Thymus (tissue), 11 donors: ENCODE measurements at regions not wholly inside any gene's neighbourhood (a gene's known extent, or its start where the extent isn't known, plus 50 kb on each side); places are given as distances from the start of the nearest gene placed in this dataset.
"Not testable (repeated sequence)": the region's sequence is repeated elsewhere in the genome, so short reads cannot be mapped to it uniquely, and the experiment has no call there.

Experiments used
- DNase-seq, 9 donors: peaks; one replicate each; pipeline ENCODE4 v3.0.0-alpha.2; 2013; ENCODE audit warnings: low spot score in 9 of 9, low read depth in 6 of 9, missing footprints in 1 of 9
- H3K27ac ChIP-seq, 2 donors: one replicate each; pipeline ENCODE4 v1.5.1; 2013; ENCODE audit warnings: control low read depth in 1 of 2, low read depth in 1 of 2, low read length in 1 of 2, mild to moderate bottlenecking in 1 of 2, moderate library complexity in 1 of 2
- H3K27me3 ChIP-seq, 2 donors: one replicate each; pipeline ENCODE4 v1.5.1; 2013; ENCODE audit warnings: low read length in 1 of 2; ENCODE audit not compliant: control insufficient read depth in 2 of 2, insufficient read depth in 1 of 2
- H3K36me3 ChIP-seq, 2 donors: one replicate each; pipeline ENCODE4 v1.5.1; 2013; ENCODE audit warnings: low read length in 1 of 2, mild to moderate bottlenecking in 1 of 2, moderate library complexity in 1 of 2; ENCODE audit not compliant: control insufficient read depth in 2 of 2, insufficient read depth in 2 of 2
- H3K4me1 ChIP-seq, 2 donors: one replicate each; pipeline ENCODE4 v1.5.1; 2013; ENCODE audit warnings: low read length in 2 of 2; ENCODE audit not compliant: control insufficient read depth in 2 of 2, insufficient read depth in 2 of 2
- H3K4me3 ChIP-seq, 2 donors: one replicate each; pipeline ENCODE4 v1.5.1; 2013; ENCODE audit warnings: low read length in 2 of 2, control low read depth in 1 of 2, mild to moderate bottlenecking in 1 of 2
- H3K9me3 ChIP-seq, 2 donors: one replicate each; pipeline ENCODE4 v1.5.1; 2013; ENCODE audit warnings: low read length in 1 of 2, mild to moderate bottlenecking in 1 of 2; ENCODE audit not compliant: control insufficient read depth in 2 of 2, insufficient read depth in 1 of 2
- WGBS: extraction: QIAGEN DNeasy Blood & Tissue Kit; methylation state at CpG from one replicate; pipeline ENCODE4 v1.1.7; 2013; 5-methylcytosine and 5-hydroxymethylcytosine counted together
- donor health status: healthy.

DNA sequence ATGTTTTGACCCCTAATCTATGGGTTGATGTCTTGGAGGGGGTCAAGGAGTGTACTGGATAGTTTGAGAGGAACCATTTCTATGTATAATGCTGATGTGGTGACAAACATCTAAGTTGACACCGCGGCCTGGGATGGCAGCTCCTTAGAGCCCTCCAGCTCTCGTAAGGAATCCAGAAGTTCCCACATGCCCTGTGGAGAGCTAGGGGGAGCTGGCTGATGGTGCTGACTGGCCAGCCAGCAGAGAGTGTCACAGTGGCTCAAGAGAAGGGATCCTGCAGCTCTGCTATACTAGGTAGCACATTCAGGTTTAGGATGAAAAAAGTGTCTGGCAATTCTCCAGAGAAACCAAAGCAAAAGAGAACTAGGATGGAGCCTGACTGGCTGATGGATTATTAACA is 842.2 kb upstream of the VRK2 start:
- Histone ChIP-seq H3K4me3 (no peak overlapping the region), H3K27ac (no peak overlapping the region), H3K36me3 (no peaks in the 10 kb centered on the region), H3K4me1 (no peaks in the 10 kb centered on the region), H3K9me3 (no peaks in the 10 kb centered on the region), H3K27me3 (no peaks in the 10 kb centered on the region)
- DNase-seq, result no peak
- 53% methylated on average over 3 of the region's 3 CpGs for WGBS

DNA sequence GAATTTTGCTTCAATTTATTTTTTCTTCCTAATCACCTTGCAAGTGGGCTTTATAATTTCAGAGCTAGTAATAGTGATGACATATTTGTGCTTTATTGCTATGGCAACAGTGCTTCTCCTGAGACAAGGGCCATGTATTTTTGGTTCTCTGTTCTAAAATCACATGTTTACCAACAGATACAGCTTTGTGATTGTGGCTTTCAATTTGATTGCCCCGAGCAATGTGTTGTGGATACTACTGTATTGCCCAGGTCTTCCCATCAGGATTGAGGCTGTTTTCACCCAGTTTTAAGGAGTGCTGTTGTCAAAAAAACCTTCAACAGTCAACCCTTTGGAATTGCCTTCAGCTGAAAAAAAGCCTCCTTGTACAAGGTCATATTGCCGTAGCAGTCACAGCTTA is 841.4 kb upstream of the VRK2 start:
- H3K4me1 ChIP-seq, result no peaks in the 10 kb centered on the region
- no peak overlapping the region for H3K27ac ChIP-seq
- H3K36me3 ChIP-seq, result no peaks in the 10 kb centered on the region
- H3K27me3 ChIP-seq, result no peaks in the 10 kb centered on the region
- no peak for DNase-seq
- H3K4me3 ChIP-seq, result no peak overlapping the region
- no peaks in the 10 kb centered on the region for H3K9me3 ChIP-seq
- over 99% methylated on average over 2 of the region's 2 CpGs for WGBS

DNA sequence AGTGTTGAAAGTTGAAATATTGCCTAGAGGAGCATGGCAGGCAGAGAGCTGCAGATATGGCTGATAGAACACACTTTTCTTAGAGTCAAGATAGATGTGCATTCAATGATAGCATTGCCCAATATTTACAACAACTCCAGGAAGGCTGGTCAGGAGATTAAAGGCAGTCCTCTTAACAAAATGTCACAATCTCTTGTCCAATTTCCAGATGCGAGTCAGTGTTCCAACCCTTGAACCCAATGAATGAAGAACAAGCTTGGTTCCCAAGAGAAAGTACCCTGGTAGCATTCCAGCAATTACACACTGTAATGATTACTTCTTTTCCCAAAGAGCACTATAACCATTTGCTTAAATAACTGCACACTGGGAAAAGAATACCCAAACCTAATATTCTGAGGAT is 839.4 kb upstream of the VRK2 start:
- no peaks in the 10 kb centered on the region for H3K36me3 ChIP-seq
- H3K9me3 ChIP-seq, result no peaks in the 10 kb centered on the region
- 94% methylated on average over 1 of the region's 1 CpG for WGBS
- no peak overlapping the region for H3K27ac ChIP-seq
- DNase-seq, result no peak
- H3K27me3 ChIP-seq, result no peaks in the 10 kb centered on the region
- no peak overlapping the region for H3K4me3 ChIP-seq
- H3K4me1 ChIP-seq, result no peaks in the 10 kb centered on the region

DNA sequence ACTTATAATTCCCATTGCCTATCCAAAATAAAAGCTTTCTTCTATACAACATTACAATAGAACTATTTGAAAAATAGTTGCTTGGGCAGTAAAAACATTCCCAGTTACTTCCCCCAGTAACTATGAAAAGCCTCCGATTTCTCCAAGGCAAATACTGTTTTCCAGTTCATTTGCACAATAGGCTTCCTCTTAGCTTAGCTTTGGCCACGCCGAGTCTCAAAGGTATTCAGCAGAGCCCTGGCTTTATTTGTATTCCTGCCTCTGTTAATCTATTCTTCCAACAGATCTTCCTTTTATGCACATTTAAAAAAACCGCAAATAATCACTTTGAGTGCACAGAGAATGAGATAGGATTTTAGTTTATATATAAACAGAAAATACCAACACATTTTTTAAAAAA is 836.8 kb upstream of the VRK2 start:
- no peak overlapping the region for H3K4me3 ChIP-seq
- H3K27ac ChIP-seq, result no peak overlapping the region
- H3K36me3 ChIP-seq, result no peaks in the 10 kb centered on the region
- DNase-seq, result no peak
- no peaks in the 10 kb centered on the region for H3K27me3 ChIP-seq
- H3K9me3 ChIP-seq, result no peaks in the 10 kb centered on the region
- 94% methylated on average over 4 of the region's 4 CpGs for WGBS
- no peaks in the 10 kb centered on the region for H3K4me1 ChIP-seq

DNA sequence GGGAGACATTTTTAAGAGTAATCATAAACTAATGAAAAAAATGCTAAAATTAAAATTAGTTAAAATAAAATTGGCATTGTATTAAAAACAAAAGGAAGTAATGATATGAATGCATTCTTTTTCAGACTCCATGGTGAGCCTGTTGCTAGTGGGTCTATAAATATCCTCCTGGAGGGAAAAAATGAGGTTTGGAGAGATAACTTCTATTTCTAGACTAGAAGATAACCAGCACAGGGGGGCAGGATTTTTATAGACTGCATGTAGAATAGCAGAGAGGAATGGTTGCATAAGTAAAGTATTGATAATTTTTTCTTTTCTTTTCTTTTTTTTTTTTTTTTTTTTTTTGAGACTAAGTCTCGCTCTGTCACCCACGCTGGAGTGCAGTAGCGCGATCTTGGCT is 835.8 kb upstream of the VRK2 start:
- Histone ChIP-seq H3K27me3 (no peaks in the 10 kb centered on the region), H3K27ac (no peak overlapping the region), H3K36me3 (no peaks in the 10 kb centered on the region), H3K4me3 (no peak overlapping the region), H3K4me1 (no peaks in the 10 kb centered on the region), H3K9me3 (no peaks in the 10 kb centered on the region)
- no peak for DNase-seq
- 97% methylated on average over 4 of the region's 4 CpGs for WGBS

DNA sequence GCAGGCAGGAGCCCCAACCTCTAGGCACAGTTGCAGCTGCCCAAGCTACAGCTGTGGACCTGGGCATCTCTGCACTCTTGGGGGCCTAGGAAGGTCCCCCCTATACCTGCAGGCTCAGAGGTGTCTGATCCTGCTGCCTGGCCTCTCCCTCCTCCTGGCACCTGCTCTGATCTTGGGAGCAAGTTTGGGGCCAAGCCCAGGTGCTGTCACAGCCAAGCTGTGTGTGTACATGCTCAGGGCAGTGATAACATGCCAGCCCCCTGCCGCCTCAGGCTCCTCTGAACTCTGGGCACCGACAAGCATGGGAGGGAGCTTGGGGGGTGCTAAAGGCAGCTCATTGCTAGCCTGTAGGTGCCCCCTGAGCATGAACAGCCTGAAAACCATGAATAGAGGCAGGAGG is 829.6 kb upstream of the VRK2 start:
- Histone ChIP-seq H3K27ac (no peak overlapping the region), H3K4me3 (no peak overlapping the region), H3K4me1 (no peaks in the 10 kb centered on the region), H3K27me3 (no peaks in the 10 kb centered on the region), H3K9me3 (peaks cover 1 to 19% of the 10 kb centered on the region in 2 donors), H3K36me3 (no peaks in the 10 kb centered on the region)
- no peak for DNase-seq
- 95% methylated on average over 2 of the region's 2 CpGs for WGBS

DNA sequence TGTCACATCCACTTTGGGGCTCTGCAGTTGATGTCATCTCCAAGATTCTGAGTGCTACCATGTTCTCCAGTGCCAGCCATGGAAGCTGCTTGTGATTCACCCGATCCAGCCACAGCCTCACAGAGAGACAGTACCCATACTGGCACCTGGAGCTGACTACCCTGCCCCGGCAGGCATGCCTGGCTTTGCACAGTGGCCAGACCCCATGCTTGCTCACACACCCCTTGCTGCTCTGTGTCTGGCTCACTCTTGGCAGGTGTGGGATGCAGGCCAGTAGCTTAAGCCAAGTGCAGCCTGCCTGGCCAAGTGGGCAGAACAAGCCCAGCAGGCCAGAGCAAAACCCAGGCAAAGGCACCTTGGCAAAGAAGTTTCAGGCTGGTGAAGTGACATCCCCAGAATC is 828.4 kb upstream of the VRK2 start:
- Histone ChIP-seq H3K27ac (no peak overlapping the region), H3K4me1 (no peaks in the 10 kb centered on the region), H3K27me3 (no peaks in the 10 kb centered on the region), H3K4me3 (no peak overlapping the region), H3K36me3 (no peaks in the 10 kb centered on the region), H3K9me3 (peaks cover 1 to 19% of the 10 kb centered on the region in 2 donors)
- 86% methylated on average over 2 of the region's 2 CpGs for WGBS
- DNase-seq, result no peak

DNA sequence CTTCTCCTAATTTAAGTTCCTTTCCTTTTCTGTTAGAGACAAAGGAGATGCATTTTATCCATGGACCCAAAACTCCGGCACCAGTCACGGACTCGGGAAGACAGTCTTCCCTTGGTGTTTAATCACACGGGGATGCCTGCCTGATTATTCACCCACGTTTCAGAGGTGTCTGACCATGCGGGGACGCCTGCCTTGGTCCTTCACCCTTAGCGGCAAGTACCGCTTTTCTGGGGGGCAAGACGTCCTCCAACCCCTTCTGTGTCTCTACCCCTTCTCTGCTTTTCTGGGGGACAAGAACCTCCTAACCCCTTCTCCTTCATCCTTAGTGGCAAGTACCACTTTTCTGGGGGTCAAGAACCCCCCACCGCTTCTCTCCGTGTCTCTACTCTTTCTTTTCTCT is 816.9 kb upstream of the VRK2 start:
- WGBS, result 91% methylated on average over 12 of the region's 12 CpGs
- not testable (repeated sequence) for DNase-seq, H3K4me1 ChIP-seq, H3K27me3 ChIP-seq, H3K9me3 ChIP-seq, H3K36me3 ChIP-seq, H3K27ac ChIP-seq, H3K4me3 ChIP-seq

DNA sequence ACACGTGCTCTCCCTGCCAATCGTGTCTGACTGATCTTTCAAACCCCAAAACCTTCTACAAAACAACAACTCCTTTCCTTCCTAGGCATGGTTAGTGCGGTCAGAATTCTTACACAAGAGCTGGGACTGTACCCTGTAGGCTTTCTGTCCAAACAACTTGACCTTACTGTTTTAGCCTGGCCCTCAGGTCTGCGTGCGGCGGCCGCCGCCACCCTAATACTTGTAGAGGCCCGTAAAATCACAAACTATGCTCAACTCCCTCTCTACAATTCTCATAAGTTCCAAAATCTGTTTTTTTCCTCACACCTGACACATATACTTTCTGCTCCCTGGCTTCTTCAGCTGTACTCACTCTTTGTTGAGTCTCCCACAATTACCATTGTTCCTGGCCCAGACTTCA is 814.3 kb upstream of the VRK2 start:
- DNase-seq, result not testable (repeated sequence)
- WGBS, result 91% methylated on average over 9 of the region's 9 CpGs

DNA sequence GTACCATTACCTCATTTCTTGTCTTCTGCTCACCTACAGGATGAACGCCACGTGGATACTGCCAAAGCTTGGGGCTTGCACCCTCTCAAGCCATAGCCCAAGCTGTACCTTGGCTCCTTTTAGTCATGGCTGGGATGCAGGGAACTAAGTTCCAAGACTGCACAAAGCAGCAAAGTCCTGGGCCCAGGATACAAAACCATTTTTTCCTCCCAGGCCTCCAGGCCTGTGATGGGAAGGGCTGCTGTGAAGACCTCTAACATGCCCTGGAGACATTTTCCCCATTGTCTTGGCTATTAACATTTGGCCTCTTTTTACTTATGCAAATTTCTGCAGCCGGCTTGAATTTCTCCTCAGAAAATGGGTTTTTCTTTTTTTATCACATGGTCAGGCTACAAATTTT is 795.1 kb upstream of the VRK2 start:
- peaks cover 2 to 14% of the 10 kb centered on the region in 2 donors for H3K9me3 ChIP-seq
- 86% methylated on average over 3 of the region's 3 CpGs for WGBS
- not testable (repeated sequence) for H3K4me3 ChIP-seq, H3K36me3 ChIP-seq, DNase-seq, H3K4me1 ChIP-seq, H3K27ac ChIP-seq, H3K27me3 ChIP-seq

More for the DNA sequence above, 814.3 kb upstream of the VRK2 start:
- not testable (repeated sequence) for H3K36me3 ChIP-seq, H3K27ac ChIP-seq, H3K4me1 ChIP-seq, H3K27me3 ChIP-seq, H3K4me3 ChIP-seq
- H3K9me3 ChIP-seq, result peaks cover 0 to 10% of the 10 kb centered on the region in 2 donors
